HepG2 (cell line): ENCODE measurements at regions not wholly inside any gene's neighbourhood (a gene's known extent, or its start where the extent isn't known, plus 50 kb on each side); places are given as distances from the start of the nearest gene placed in this dataset.

Source experiments
- ATAC-seq: fragments of 200-7000 bp; cut with Tn5 transposase; 3 replicates; pipeline ENCODE4 v1.9.1; 2020; ENCODE audit warnings: mild to moderate bottlenecking, moderate library complexity
- BruUV-seq: library from RNA; stranded (reverse); fragments of 400-500 nt; replicated peaks from 2 replicates; lab custom pipeline; 2021; lab: Mats Ljungman, UMichigan
- CTCF ChIA-PET: fragments of 300-600 bp; formaldehyde crosslinking; extraction: SDS; loops from one replicate; lab custom pipeline; 2021; ENCODE audit warnings: low total read pairs, inconsistent platforms, low intra/inter-chr PET ratio; lab: Yijun Ruan, JAX
- POLR2A ChIA-PET: fragments of 350-600 bp; sonication (Branson Sonifier 250); formaldehyde crosslinking; loops from one replicate; lab custom pipeline; 2020; ENCODE audit warnings: antibody characterized with exemption, inconsistent platforms; lab: Yijun Ruan, JAX
- DNase-seq: peaks from one replicate; pipeline ENCODE4 v3.0.0-alpha.2; 2015; ENCODE audit warnings: low spot score
- FAIRE-seq: peaks from 3 replicates; lab custom pipeline; 2011; peaks lifted over from hg19 to GRCh38; lab: Jason Lieb, UNC
- H2AFZ ChIP-seq: one replicate; pipeline ENCODE4 v1.6.1; 2011; ENCODE audit warnings: low read length, inconsistent platforms
- H3K27ac ChIP-seq: fragments of 300-600 bp; 3 replicates; pipeline ENCODE4 v1.8.0; 2011; ENCODE audit warnings: mixed run types, mild to moderate bottlenecking, mixed read lengths, low read length, inconsistent platforms; ENCODE audit not compliant: insufficient read depth; ENCODE audit errors: extremely low read length
- H3K27me3 ChIP-seq, 2 experiments: fragments of 200-600 bp in 1 of 2; 2 replicates in 1 of 2; 3 replicates in 1 of 2; pipeline versions ENCODE4 v1.6.0 to v1.8.0; 2011; ENCODE audit warnings: low read length in 2 of 2, mild to moderate bottlenecking in 2 of 2, moderate library complexity in 2 of 2, inconsistent platforms in 1 of 2; ENCODE audit not compliant: insufficient read depth in 2 of 2, control insufficient read depth in 1 of 2
- H3K36me3 ChIP-seq, 2 experiments: fragments of 200-600 bp in 1 of 2; replicated peaks in 1 of 2; 2 replicates in 1 of 2; 3 replicates in 1 of 2; pipeline versions ENCODE4 v1.5.1 to v1.8.0; 2011; ENCODE audit warnings: low read length in 2 of 2, inconsistent platforms in 1 of 2; ENCODE audit not compliant: insufficient read depth in 2 of 2, control insufficient read depth in 1 of 2
- H3K4me1 ChIP-seq: 2 replicates; pipeline ENCODE4 v1.5.1; 2012; ENCODE audit warnings: low read length, inconsistent platforms; ENCODE audit not compliant: insufficient read depth
- H3K4me2 ChIP-seq: 2 replicates; pipeline ENCODE4 v1.6.0; 2011; ENCODE audit warnings: low read depth, low read length, inconsistent platforms
- H3K4me3 ChIP-seq, 3 experiments: fragments of 200-600 bp in 1 of 3; sonication (generic), shearing (Covaris generic) in 1 of 3; replicated peaks in 1 of 3; 2 replicates each; pipeline ENCODE4 v1.5.1; 2011 to 2016; ENCODE audit warnings: low read length in 3 of 3, inconsistent platforms in 2 of 3, low read depth in 2 of 3, mild to moderate bottlenecking in 2 of 3, control low read depth in 1 of 3, mixed read lengths in 1 of 3; ENCODE audit not compliant: insufficient read depth in 1 of 3
- H3K79me2 ChIP-seq: one replicate; pipeline ENCODE4 v1.6.1; 2011; ENCODE audit warnings: low read length, inconsistent platforms; ENCODE audit not compliant: insufficient read depth
- H3K9ac ChIP-seq: 2 replicates; pipeline ENCODE4 v1.6.0; 2011; ENCODE audit warnings: mild to moderate bottlenecking, low read depth, low read length, inconsistent platforms; ENCODE audit not compliant: insufficient read depth
- H3K9me3 ChIP-seq: 2 replicates; pipeline ENCODE4 v1.5.1; 2012; ENCODE audit warnings: mild to moderate bottlenecking, low read length
- H4K20me1 ChIP-seq: 2 replicates; pipeline ENCODE4 v1.6.0; 2011; ENCODE audit warnings: inconsistent platforms, mild to moderate bottlenecking, low read length, moderate library complexity; ENCODE audit not compliant: insufficient read depth
- BCL3 ChIP-seq: sonication (generic); formaldehyde crosslinking; IDR thresholded peaks from 2 replicates; pipeline ENCODE4 v1.5.1; 2020; ENCODE audit warnings: mild to moderate bottlenecking, missing genetic modification reagents, moderate library complexity
- ELF3 ChIP-seq: IDR thresholded peaks from 2 replicates; pipeline ENCODE4 v1.6.1; 2016; ENCODE audit warnings: missing genetic modification reagents, missing compliant biosample characterization
- GABPB1 ChIP-seq: IDR thresholded peaks from 2 replicates; pipeline ENCODE4 v1.6.1; 2016; ENCODE audit warnings: mild to moderate bottlenecking, missing genetic modification reagents, moderate library complexity, missing compliant biosample characterization
- HIC2 ChIP-seq: sonication (generic); formaldehyde crosslinking; IDR thresholded peaks from 2 replicates; pipeline ENCODE4 v1.9.0; 2022; ENCODE audit warnings: low read depth, missing genetic modification reagents
- SAFB2 ChIP-seq: sonication (generic); formaldehyde crosslinking; IDR thresholded peaks from 2 replicates; pipeline ENCODE4 v1.5.1; 2020; ENCODE audit warnings: missing genetic modification reagents, low read depth, mild to moderate bottlenecking, borderline replicate concordance
- TBX2 ChIP-seq: sonication (generic); formaldehyde crosslinking; IDR thresholded peaks from 2 replicates; pipeline ENCODE4 v1.5.0; 2020; ENCODE audit warnings: missing genetic modification reagents, mild to moderate bottlenecking, borderline replicate concordance
- ZNF18 ChIP-seq: sonication (generic); formaldehyde crosslinking; IDR thresholded peaks from 2 replicates; pipeline ENCODE4 v1.8.0; 2022; ENCODE audit warnings: mild to moderate bottlenecking, missing genetic modification reagents; ENCODE audit not compliant: insufficient replicate concordance
- ZNF513 ChIP-seq: sonication (generic); formaldehyde crosslinking; conservative IDR thresholded peaks from 2 replicates; pipeline ENCODE4 v1.5.0; 2020; ENCODE audit warnings: missing genetic modification reagents
- ZNF546 ChIP-seq: sonication (generic); formaldehyde crosslinking; conservative IDR thresholded peaks from 2 replicates; pipeline ENCODE4 v1.8.1; 2023; ENCODE audit warnings: mild to moderate bottlenecking, missing genetic modification reagents
- WGBS: methylation state at CpG from one replicate; pipeline ENCODE4 v1.1.6; 2017; ENCODE audit warnings: low lambda C conversion rate; 5-methylcytosine and 5-hydroxymethylcytosine counted together
- in situ Hi-C: cut with HindIII; loops from 2 replicates; pipeline ENCODE4 v1.10.0; 2017; ENCODE audit warnings: low pct_unique_long_range_greater_than_20kb; ENCODE audit not compliant: extremely low pct_ligation_motif_present
- intact Hi-C: fragments of 100-400 bp; cut with micrococcal nuclease; formaldehyde crosslinking; loops from one replicate; pipeline ENCODE4 v1.10.0; 2022; ENCODE audit not compliant: unreplicated experiment

GRCh38 chr5:4815002-4815401 lies 325.1 kb upstream of the ADAMTS16 start:
- H3K4me1 ChIP-seq = no peaks in the 10 kb centered on the region
- no peaks in the 10 kb centered on the region for H3K79me2 ChIP-seq
- no peaks in the 10 kb centered on the region for H3K27me3 ChIP-seq
- no peak for TF ChIP-seq BCL3
- intact Hi-C loops (no loop called here), in situ Hi-C loops (no loop called here)
- H3K9me3 ChIP-seq = no peaks in the 10 kb centered on the region
- no peaks in the 10 kb centered on the region for H4K20me1 ChIP-seq
- H3K36me3 ChIP-seq = no peaks in the 10 kb centered on the region
- POLR2A ChIA-PET = no interaction called here
- CTCF ChIA-PET = no interaction called here
- no peak overlapping the region for H2AFZ ChIP-seq
- H3K4me2 ChIP-seq = no peak overlapping the region
- H3K4me3 ChIP-seq = no peak overlapping the region
- H3K27ac ChIP-seq = no peak overlapping the region
- no peak overlapping the region for H3K9ac ChIP-seq
- WGBS = 1% methylated on average over 3 of the region's 3 CpGs
- ATAC-seq (no peak), FAIRE-seq (no peak), DNase-seq (no peak)
- no TSS peak for BruUV-seq

GRCh38 chr5:4817767-4818166 lies 322.4 kb upstream of the ADAMTS16 start:
- intact Hi-C loops (no loop called here), in situ Hi-C loops (no loop called here)
- CTCF ChIA-PET = no interaction called here
- no peaks in the 10 kb centered on the region for H3K4me1 ChIP-seq
- no peak overlapping the region for H3K27ac ChIP-seq
- no peak for DNase-seq
- no peak for ATAC-seq
- H3K36me3 ChIP-seq = no peaks in the 10 kb centered on the region
- 2% methylated on average over 2 of the region's 2 CpGs for WGBS
- no TSS peak for BruUV-seq
- H3K9ac ChIP-seq = no peak overlapping the region
- H3K79me2 ChIP-seq = no peaks in the 10 kb centered on the region
- H3K9me3 ChIP-seq = no peaks in the 10 kb centered on the region
- H3K4me2 ChIP-seq = no peak overlapping the region
- FAIRE-seq = no peak
- no peaks in the 10 kb centered on the region for H4K20me1 ChIP-seq
- POLR2A ChIA-PET = no interaction called here
- H2AFZ ChIP-seq = no peak overlapping the region
- H3K4me3 ChIP-seq = no peak overlapping the region
- H3K27me3 ChIP-seq = no peaks in the 10 kb centered on the region
- no peak for TF ChIP-seq ZNF18 (CRISPR knock-in tag)
- no peak for TF ChIP-seq ELF3
- no peak for TF ChIP-seq ZNF513 (CRISPR knock-in tag)
- TF ChIP-seq GABPB1 (CRISPR knock-in tag) = no peak
- TF ChIP-seq HIC2 (CRISPR knock-in tag) = no peak
- TF ChIP-seq SAFB2 (CRISPR knock-in tag) = no peak
- no peak for TF ChIP-seq ZNF546
- TF ChIP-seq TBX2 (CRISPR knock-in tag) = no peak
